Fibroblast of pulmonary artery (primary cell): ENCODE measurements at regions not wholly inside any gene's neighbourhood (a gene's known extent, or its start where the extent isn't known, plus 50 kb on each side); places are given as distances from the start of the nearest gene placed in this dataset.

Experiments
- DNase-seq: peaks from one replicate; pipeline ENCODE4 v3.0.0-alpha.2; 2010; ENCODE audit warnings: low read depth
- H3K4me3 ChIP-seq: replicated peaks from 2 replicates; pipeline ENCODE4 v1.5.1; 2011; ENCODE audit warnings: low read depth, mild to moderate bottlenecking, control low read depth, low read length, moderate library complexity
- CTCF ChIP-seq: IDR thresholded peaks from 2 replicates; pipeline ENCODE4 v1.5.1; 2011; ENCODE audit warnings: mild to moderate bottlenecking, control low read depth, low read length, inconsistent platforms; ENCODE audit errors: missing control alignments

GRCh38 chr4:18343581-18343980 is 322.0 kb upstream of the LCORL start:
- no peak for TF ChIP-seq CTCF
- DNase-seq = no peak

GRCh38 chr4:18342847-18343246 is 321.3 kb upstream of the LCORL start:
- no peak for DNase-seq
- no peak overlapping the region for H3K4me3 ChIP-seq
- no peak for TF ChIP-seq CTCF

More at GRCh38 chr4:18343581-18343980, 322.0 kb upstream of the LCORL start:
- H3K4me3 ChIP-seq = no peak overlapping the region

GRCh38 chr4:18321956-18322530 is 300.5 kb upstream of the LCORL start:
- H3K4me3 ChIP-seq = no peak overlapping the region
- DNase-seq = no peak
- TF ChIP-seq CTCF = no peak

- TF ChIP-seq CTCF = no peak
- DNase-seq = no peak
- H3K4me3 ChIP-seq = no peak overlapping the region
Observed at GRCh38 chr4:18319431-18319830, 297.9 kb upstream of the LCORL start.

GRCh38 chr4:18318682-18319388 is 297.3 kb upstream of the LCORL start:
- peak; percentile 87 for DNase-seq
- TF ChIP-seq CTCF = no peak
- no peak overlapping the region for H3K4me3 ChIP-seq

GRCh38 chr4:18314731-18315130 is 293.2 kb upstream of the LCORL start:
- no peak for TF ChIP-seq CTCF
- no peak for DNase-seq
- H3K4me3 ChIP-seq = no peak overlapping the region

GRCh38 chr4:18297684-18298083 is 276.1 kb upstream of the LCORL start:
- no peak for DNase-seq
- H3K4me3 ChIP-seq = no peak overlapping the region
- TF ChIP-seq CTCF = no peak
